K562 (cell line): ENCODE measurements at regions not wholly inside any gene's neighbourhood (a gene's known extent, or its start where the extent isn't known, plus 50 kb on each side); places are given as distances from the start of the nearest gene placed in this dataset.

Experiments used
- ATAC-seq: fragments of 200-7000 bp; cut with Tn5 transposase; 3 replicates; pipeline ENCODE4 v1.9.1; 2020; ENCODE audit warnings: moderate library complexity
- BruUV-seq: library from RNA; stranded (reverse); fragments of 400-500 nt; replicated peaks from 2 replicates; lab custom pipeline; 2021; lab: Mats Ljungman, UMichigan
- CTCF ChIA-PET: fragments of 300-600 bp; formaldehyde crosslinking; extraction: SDS; loops from one replicate; lab custom pipeline; 2021; ENCODE audit warnings: low intra/inter-chr PET ratio; lab: Yijun Ruan, JAX
- POLR2A ChIA-PET: fragments of 300-600, 350-650 bp; sonication (Branson Sonifier 250); formaldehyde crosslinking; extraction: SDS; loops from one replicate; lab custom pipeline; 2021; ENCODE audit warnings: antibody characterized with exemption, inconsistent platforms; lab: Yijun Ruan, JAX
- DNase-seq, 4 experiments: peaks; one replicate each; pipeline versions ENCODE4 v3.0.0 to v3.0.0-alpha.2; 2011 to 2018; ENCODE audit warnings: low spot score in 3 of 4, mixed read lengths in 3 of 4; ENCODE audit errors: extremely low read depth in 1 of 4
- FAIRE-seq: peaks from 2 replicates; lab custom pipeline; 2011; peaks lifted over from hg19 to GRCh38; lab: Jason Lieb, UNC
- H2AFZ ChIP-seq: 2 replicates; pipeline ENCODE4 v1.6.0; 2011; ENCODE audit warnings: low read depth, low read length, control low read depth, inconsistent platforms
- H3K27ac ChIP-seq: fragments of 200-600 bp; 3 replicates; pipeline ENCODE4 v1.8.0; 2011; ENCODE audit warnings: low read depth, mild to moderate bottlenecking, control low read depth, inconsistent platforms, low read length, moderate library complexity, mixed read lengths; ENCODE audit errors: extremely low read depth
- H3K27me3 ChIP-seq, 2 experiments: fragments of 300-600 bp in 1 of 2; 2 replicates in 1 of 2; 3 replicates in 1 of 2; pipeline versions ENCODE4 v1.6.0 to v1.8.0; 2011; ENCODE audit warnings: inconsistent platforms in 2 of 2, low read length in 2 of 2, mild to moderate bottlenecking in 1 of 2, mixed read lengths in 1 of 2, moderate library complexity in 1 of 2; ENCODE audit not compliant: control insufficient read depth in 2 of 2, insufficient read depth in 2 of 2
- H3K36me3 ChIP-seq: fragments of 300-600 bp; 3 replicates; pipeline ENCODE4 v1.8.0; 2011; ENCODE audit warnings: mild to moderate bottlenecking, low read length, inconsistent platforms; ENCODE audit not compliant: control insufficient read depth, insufficient read depth
- H3K4me1 ChIP-seq, 2 experiments: fragments of 200-600 bp in 1 of 2; replicated peaks in 1 of 2; 2 replicates in 1 of 2; 3 replicates in 1 of 2; pipeline versions ENCODE4 v1.5.1 to v1.8.0; 2011; ENCODE audit warnings: inconsistent platforms in 2 of 2, low read length in 2 of 2, mild to moderate bottlenecking in 1 of 2, mixed read lengths in 1 of 2, moderate library complexity in 1 of 2; ENCODE audit not compliant: control insufficient read depth in 2 of 2, insufficient read depth in 2 of 2
- H3K4me2 ChIP-seq: 2 replicates; pipeline ENCODE4 v1.6.1; 2011; ENCODE audit warnings: low read length, control low read depth, inconsistent platforms, mixed read lengths; ENCODE audit not compliant: insufficient read depth
- H3K4me3 ChIP-seq: fragments of 200-600 bp; sonication (generic), shearing (Covaris generic); 2 replicates; pipeline ENCODE4 v1.5.1; 2016; ENCODE audit warnings: control low read depth, inconsistent platforms
- H3K79me2 ChIP-seq: fragments of 200-600 bp; 3 replicates; pipeline ENCODE4 v1.8.0; 2011; ENCODE audit warnings: low read length, inconsistent platforms; ENCODE audit not compliant: control insufficient read depth, insufficient read depth
- H3K9ac ChIP-seq, 2 experiments: 2 replicates each; pipeline versions ENCODE4 v1.6.0 to v1.6.1; 2011; ENCODE audit warnings: low read depth in 2 of 2, low read length in 2 of 2, control low read depth in 1 of 2, inconsistent platforms in 1 of 2, mild to moderate bottlenecking in 1 of 2, mixed read lengths in 1 of 2; ENCODE audit not compliant: insufficient read depth in 1 of 2
- H3K9me1 ChIP-seq: one replicate; pipeline ENCODE4 v1.6.0; 2011; ENCODE audit warnings: inconsistent platforms, mild to moderate bottlenecking, low read length, moderate library complexity; ENCODE audit not compliant: control insufficient read depth, insufficient read depth
- H3K9me3 ChIP-seq: replicated peaks from 2 replicates; pipeline ENCODE4 v1.5.1; 2011; ENCODE audit warnings: low read depth, low read length, inconsistent platforms; ENCODE audit not compliant: control insufficient read depth, insufficient read depth
- H4K20me1 ChIP-seq: replicated peaks from 2 replicates; pipeline ENCODE4 v1.6.1; 2011; ENCODE audit warnings: low read length, inconsistent platforms, mixed read lengths; ENCODE audit not compliant: control insufficient read depth, insufficient read depth
- CXXC5 ChIP-seq: fragments of 250-450 bp; sonication (Bioruptor Pico); IDR thresholded peaks from 2 replicates; pipeline ENCODE4 v1.8.0; 2022; ENCODE audit warnings: inconsistent platforms, mild to moderate bottlenecking, moderate library complexity
- ELK1 ChIP-seq: sonication (generic); formaldehyde crosslinking; IDR thresholded peaks from 2 replicates; pipeline ENCODE4 v1.8.1; 2022; ENCODE audit warnings: missing genetic modification reagents
- HMG20A ChIP-seq: fragments of 450-650 bp; formaldehyde crosslinking; conservative IDR thresholded peaks from 2 replicates; pipeline ENCODE4 v1.4.0; 2020; ENCODE audit warnings: mild to moderate bottlenecking, mixed read lengths
- NR0B1 ChIP-seq: fragments of 450-650 bp; IDR thresholded peaks from one replicate; pipeline ENCODE4 v1.6.1; 2018; ENCODE audit warnings: mild to moderate bottlenecking, moderate library complexity; ENCODE audit not compliant: partially characterized antibody
- RERE ChIP-seq: sonication (generic); formaldehyde crosslinking; IDR thresholded peaks from 2 replicates; pipeline ENCODE4 v1.8.0; 2023; ENCODE audit warnings: missing genetic modification reagents, mild to moderate bottlenecking, borderline replicate concordance
- SMARCA5 ChIP-seq: fragments of 450-650 bp; IDR thresholded peaks from 2 replicates; pipeline ENCODE4 v1.6.1; 2016
- SREBF2 ChIP-seq: sonication (generic); formaldehyde crosslinking; IDR thresholded peaks from 2 replicates; pipeline ENCODE4 v1.4.0; 2020; ENCODE audit warnings: mild to moderate bottlenecking, missing genetic modification reagents
- SRSF3 ChIP-seq: fragments of 200-400 bp; formaldehyde crosslinking; IDR thresholded peaks from 2 replicates; pipeline ENCODE4 v1.6.1; 2016; ENCODE audit warnings: mild to moderate bottlenecking, low read length, moderate library complexity; ENCODE audit not compliant: insufficient read depth
- ZNF165 ChIP-seq: fragments of 250-450 bp; sonication (Bioruptor Pico); IDR thresholded peaks from 2 replicates; pipeline ENCODE4 v1.4.0; 2020; ENCODE audit warnings: borderline replicate concordance
- ZNF263 ChIP-seq: sonication (generic); formaldehyde crosslinking; IDR thresholded peaks from 2 replicates; pipeline ENCODE4 v1.8.0; 2022; ENCODE audit warnings: mild to moderate bottlenecking, missing genetic modification reagents, borderline replicate concordance
- ZNF280B ChIP-seq: fragments of 250-450 bp; sonication (Bioruptor Pico); IDR thresholded peaks from 2 replicates; pipeline ENCODE4 v1.5.1; 2021; ENCODE audit warnings: mild to moderate bottlenecking
- ZNF354B ChIP-seq: fragments of 250-450 bp; sonication (Bioruptor Pico); IDR thresholded peaks from 2 replicates; pipeline ENCODE4 v1.4.0; 2020
- ZSCAN32 ChIP-seq: fragments of 450-650 bp; formaldehyde crosslinking; IDR thresholded peaks from 2 replicates; pipeline ENCODE4 v1.4.0; 2020; ENCODE audit warnings: mild to moderate bottlenecking, moderate library complexity
- in situ Hi-C: fragments of 300-500 bp; cut with MboI; formaldehyde crosslinking; loops from 4 replicates; pipeline ENCODE4 v1.15.0; 2018; ENCODE audit warnings: inconsistent platforms, mixed read lengths
- intact Hi-C: fragments of 100-400 bp; cut with micrococcal nuclease; formaldehyde crosslinking; loops from 2 replicates; pipeline ENCODE4 v1.14.2; 2022

- in situ Hi-C loops = no loop called here
- no peak overlapping the region for H3K9ac ChIP-seq
- H2AFZ ChIP-seq = no peak overlapping the region
- POLR2A ChIA-PET = no interaction called here
- BruUV-seq = no TSS peak
- TF ChIP-seq SMARCA5 = no peak
- TF ChIP-seq SREBF2 (CRISPR knock-in tag) = no peak
- no peak for TF ChIP-seq ZNF165 (CRISPR knock-in tag)
- TF ChIP-seq RERE (CRISPR knock-in tag) = no peak
- no peak for TF ChIP-seq HMG20A (CRISPR knock-in tag)
- TF ChIP-seq ZSCAN32 = no peak
- no peak for TF ChIP-seq ZNF263 (CRISPR knock-in tag)
- no peak for TF ChIP-seq ZNF280B (CRISPR knock-in tag)
- TF ChIP-seq NR0B1 = no peak
- TF ChIP-seq ELK1 = no peak
- no peak for TF ChIP-seq SRSF3
- TF ChIP-seq CXXC5 (CRISPR knock-in tag) = no peak
- no peak for TF ChIP-seq ZNF354B (CRISPR knock-in tag)
- H3K79me2 ChIP-seq = no peaks in the 10 kb centered on the region
- H3K9me1 ChIP-seq = no peaks in the 10 kb centered on the region
- no peak for DNase-seq
- no peak for FAIRE-seq
- CTCF ChIA-PET = no interaction called here
- H3K4me1 ChIP-seq = no peaks in the 10 kb centered on the region
- no peaks in the 10 kb centered on the region for H3K27me3 ChIP-seq
- no peak overlapping the region for H3K4me3 ChIP-seq
- no peaks in the 10 kb centered on the region for H3K9me3 ChIP-seq
- intact Hi-C loops = no loop called here
- no peak overlapping the region for H3K4me2 ChIP-seq
- no peak overlapping the region for H3K27ac ChIP-seq
- H3K36me3 ChIP-seq = no peaks in the 10 kb centered on the region
- ATAC-seq = no peak
- H4K20me1 ChIP-seq = no peaks in the 10 kb centered on the region
Measured at GRCh38 chr2:77939801-77940200, 417.6 kb upstream of the LRRTM4 start.
